ENCODE measurements at regions not wholly inside any gene's neighbourhood (a gene's known extent, or its start where the extent isn't known, plus 50 kb on each side); places are given as distances from the start of the nearest gene placed in this dataset.

GRCh38 chr13:33910255-33910654, 92.3 kb downstream of the RFC3 start:
- H4K91ac ChIP-seq (ENCODE audit: insufficient read depth, low read depth, low read length) = no peak overlapping the region
- in situ Hi-C loops (cut with MboI; ENCODE audit: low sequenced_read_pairs) = no loop called here
- H3K27me3 ChIP-seq (ENCODE audit: control insufficient read depth, insufficient read depth, low read length) = no peaks in the 10 kb centered on the region
- no peaks in the 10 kb centered on the region for H3K79me1 ChIP-seq (ENCODE audit: low read depth in 1 of 2, low read length in 2 of 2)
- H4K5ac ChIP-seq (ENCODE audit: low read depth, low read length) = no peak overlapping the region
- H3K56ac ChIP-seq (ENCODE audit: extremely low read depth, insufficient read depth, low read length) = no peak overlapping the region
- no peaks in the 10 kb centered on the region for H3K4me1 ChIP-seq (ENCODE audit: control insufficient read depth, insufficient read depth, low read length)
- H3K27ac ChIP-seq (ENCODE audit: insufficient read depth, low read length) = no peak overlapping the region
- no peak overlapping the region for H2AFZ ChIP-seq (replicated peaks; ENCODE audit: low read length, poor library complexity)
- intact Hi-C loops (cut with micrococcal nuclease) = no loop called here
- CTCF ChIA-PET = no interaction called here
- H2AK5ac ChIP-seq (ENCODE audit: low read depth, low read length) = no peak overlapping the region
- no peak overlapping the region for H2BK20ac ChIP-seq (ENCODE audit: low read depth, low read length)
- H3K4me2 ChIP-seq (ENCODE audit: low read depth, low read length) = no peak overlapping the region
- TF ChIP-seq RFX5 (IDR thresholded peaks at IDR 0.05; ENCODE audit: low read depth, low read length) = no peak
- TF ChIP-seq CEBPB (IDR thresholded peaks at IDR 0.05; ENCODE audit: low read depth, low read length) = no peak
- TF ChIP-seq USF2 (IDR thresholded peaks at IDR 0.05; ENCODE audit: low read depth, low read length) = no peak
- no peak for TF ChIP-seq CTCF (conservative IDR thresholded peaks at IDR 0.05; ENCODE audit: low read depth, low read length)
- no peak for TF ChIP-seq MAZ (IDR thresholded peaks at IDR 0.05; ENCODE audit: borderline replicate concordance, low read depth, low read length)
- no peak for TF ChIP-seq NFE2L2 (IDR thresholded peaks at IDR 0.05; ENCODE audit: low read depth, low read length)
- TF ChIP-seq POLR2A (IDR thresholded peaks at IDR 0.05; ENCODE audit: low read depth, low read length) = no peak
- TF ChIP-seq ELK1 (IDR thresholded peaks at IDR 0.05; ENCODE audit: borderline replicate concordance, low read depth, low read length) = no peak
- no peak for TF ChIP-seq CHD1 (IDR thresholded peaks at IDR 0.05; ENCODE audit: low read depth, low read length)
- TF ChIP-seq RAD21 (IDR thresholded peaks at IDR 0.05; ENCODE audit: low read length) = no peak
- no peak for TF ChIP-seq FOS (IDR thresholded peaks at IDR 0.05; ENCODE audit: low read depth, low read length)
- TF ChIP-seq RCOR1 (IDR thresholded peaks at IDR 0.05; ENCODE audit: insufficient replicate concordance, low read length) = no peak
- no peak for TF ChIP-seq SMC3 (IDR thresholded peaks at IDR 0.05; ENCODE audit: low read depth, low read length)
- no peak for TF ChIP-seq MAFK (IDR thresholded peaks at IDR 0.05; ENCODE audit: low read depth, low read length)
- no peak for TF ChIP-seq MXI1 (IDR thresholded peaks at IDR 0.05; ENCODE audit: borderline replicate concordance, low read depth, low read length)
- no peak for TF ChIP-seq BHLHE40 (IDR thresholded peaks at IDR 0.05; ENCODE audit: low read depth, low read length)
- H3K18ac ChIP-seq (ENCODE audit: low read depth, low read length) = no peak overlapping the region
- no peaks in the 10 kb centered on the region for H3K36me3 ChIP-seq (ENCODE audit: control insufficient read depth, insufficient read depth, low read length)
- H3K9ac ChIP-seq (ENCODE audit: low read depth, low read length) = no peak overlapping the region
- BruUV-seq (replicated peaks) = no TSS peak
- WGBS, 2 experiments (ENCODE audit: extremely low coverage in 2 of 2, insufficient read length in 1 of 2) = 80% methylated on average over 1 of the region's 1 CpG; no CpG with 5 or more reads in 1 of the 2 experiments
- H3K4ac ChIP-seq (ENCODE audit: low read depth, low read length) = no peak overlapping the region
- H2BK120ac ChIP-seq (ENCODE audit: low read depth, low read length) = no peak overlapping the region
- DNase-seq (no peak), ATAC-seq (ENCODE audit: low read depth) (no peak)
- no peak overlapping the region for H3K4me3 ChIP-seq (ENCODE audit: insufficient read depth, low read depth, low read length)
- H3K9me3 ChIP-seq (ENCODE audit: control insufficient read depth, insufficient read depth, low read length) = no peaks in the 10 kb centered on the region
- no peak overlapping the region for H3K23ac ChIP-seq (ENCODE audit: low read depth, low read length)
- H2AK9ac ChIP-seq (replicated peaks; ENCODE audit: low read depth, low read length, poor library complexity) = no peak overlapping the region
- H2BK15ac ChIP-seq (ENCODE audit: low read depth, low read length) = no peak overlapping the region
- H3K9me1 ChIP-seq (ENCODE audit: insufficient read depth, low read length) = no peaks in the 10 kb centered on the region
- no peak overlapping the region for H2BK5ac ChIP-seq (ENCODE audit: low read depth, low read length, poor library complexity, severe bottlenecking)
- POLR2A ChIA-PET (ENCODE audit: unreplicated experiment) = no interaction called here
- no peaks in the 10 kb centered on the region for H4K20me1 ChIP-seq (ENCODE audit: insufficient read depth, low read length)
- no peak overlapping the region for H3K14ac ChIP-seq (replicated peaks; ENCODE audit: low read depth, low read length)
- dilution Hi-C loops (cut with HindIII; ENCODE audit: low sequenced_read_pairs, unreplicated experiment) = no loop called here
- H4K8ac ChIP-seq (ENCODE audit: low read depth in 2 of 2, low read length in 2 of 2) = no peak overlapping the region

Measured in IMR-90 (cell line).